GM19468 (cell line): ENCODE measurements at regions not wholly inside any gene's neighbourhood (a gene's known extent, or its start where the extent isn't known, plus 50 kb on each side); places are given as distances from the start of the nearest gene placed in this dataset.

Source experiments
- ATAC-seq: cut with Tn5 transposase; IDR thresholded peaks from one replicate; pipeline ENCODE4 v1.9.1; 2021; ENCODE audit warnings: mild to moderate bottlenecking, moderate library complexity, moderate number of reproducible peaks; ENCODE audit not compliant: unreplicated experiment; ENCODE audit errors: extremely low read depth

GRCh38 chr1:55478742-55479141, 263.6 kb upstream of the USP24 start:
- no peak for ATAC-seq

- no peak for ATAC-seq
These were observed 262.8 kb upstream of the USP24 start for GRCh38 chr1:55477953-55478352.

GRCh38 chr1:55476445-55477015, 261.4 kb upstream of the USP24 start:
- no peak for ATAC-seq

- ATAC-seq, result no peak
These were observed 259.1 kb upstream of the USP24 start for GRCh38 chr1:55474168-55474786.

- ATAC-seq, result no peak
These were observed 258.5 kb upstream of the USP24 start for GRCh38 chr1:55473661-55474060.

GRCh38 chr1:55472784-55473183, 257.6 kb upstream of the USP24 start:
- no peak for ATAC-seq

GRCh38 chr1:55472115-55472514, 257.0 kb upstream of the USP24 start:
- no peak for ATAC-seq

- no peak for ATAC-seq
These were observed 253.1 kb upstream of the USP24 start for GRCh38 chr1:55468142-55468795.

GRCh38 chr1:55466921-55467320, 251.8 kb upstream of the USP24 start:
- ATAC-seq, result no peak

GRCh38 chr1:55466373-55466772, 251.2 kb upstream of the USP24 start:
- no peak for ATAC-seq

GRCh38 chr1:55464550-55464949, 249.4 kb upstream of the USP24 start:
- no peak for ATAC-seq

GRCh38 chr1:55463814-55464475, 248.8 kb upstream of the USP24 start:
- ATAC-seq, result no peak

GRCh38 chr1:55457874-55458273, 242.7 kb upstream of the USP24 start:
- no peak for ATAC-seq

- ATAC-seq, result no peak
These were observed 241.8 kb upstream of the USP24 start for GRCh38 chr1:55456971-55457370.

- ATAC-seq, result no peak
These were observed 233.1 kb upstream of the USP24 start for GRCh38 chr1:55448261-55448660.

GRCh38 chr1:55447488-55447887, 232.3 kb upstream of the USP24 start:
- ATAC-seq, result no peak

- ATAC-seq, result no peak
These were observed 231.2 kb upstream of the USP24 start for GRCh38 chr1:55446351-55446750.

- ATAC-seq, result peak; percentile 19
These were observed 230.3 kb upstream of the USP24 start for GRCh38 chr1:55445416-55445815.

GRCh38 chr1:55444667-55445066, 229.5 kb upstream of the USP24 start:
- ATAC-seq, result no peak

- no peak for ATAC-seq
These were observed 228.2 kb upstream of the USP24 start for GRCh38 chr1:55443175-55443915.

GRCh38 chr1:55441489-55441888, 226.3 kb upstream of the USP24 start:
- ATAC-seq, result no peak
